HG03135 (cell line): ENCODE measurements at regions not wholly inside any gene's neighbourhood (a gene's known extent, or its start where the extent isn't known, plus 50 kb on each side); places are given as distances from the start of the nearest gene placed in this dataset.

Experiments used
- ATAC-seq: cut with Tn5 transposase; IDR thresholded peaks from one replicate; pipeline ENCODE4 v1.9.1; 2021; ENCODE audit warnings: mild to moderate bottlenecking, moderate library complexity; ENCODE audit not compliant: unreplicated experiment

GRCh38 chr7:124429923-124430322 is 335.7 kb downstream of the GPR37 start:
- no peak for ATAC-seq

- no peak for ATAC-seq
These were observed 336.8 kb downstream of the GPR37 start for GRCh38 chr7:124428781-124429180.

GRCh38 chr7:124426621-124427020 is 339.0 kb downstream of the GPR37 start:
- no peak for ATAC-seq

- no peak for ATAC-seq
These were observed 341.7 kb downstream of the GPR37 start for GRCh38 chr7:124423863-124424262.

- no peak for ATAC-seq
These were observed 343.5 kb downstream of the GPR37 start for GRCh38 chr7:124422081-124422480.

- ATAC-seq = no peak
These were observed 345.2 kb downstream of the GPR37 start for GRCh38 chr7:124420367-124420766.

GRCh38 chr7:124413029-124413428 is 352.6 kb downstream of the GPR37 start:
- ATAC-seq = no peak

GRCh38 chr7:124412531-124412930 is 353.1 kb downstream of the GPR37 start:
- no peak for ATAC-seq

GRCh38 chr7:124411796-124412195 is 353.8 kb downstream of the GPR37 start:
- ATAC-seq = no peak

- ATAC-seq = no peak
These were observed 362.0 kb downstream of the GPR37 start for GRCh38 chr7:124403587-124403986.

GRCh38 chr7:124403112-124403511 is 362.5 kb downstream of the GPR37 start:
- no peak for ATAC-seq

- ATAC-seq = no peak
These were observed 365.7 kb downstream of the GPR37 start for GRCh38 chr7:124399941-124400340.

GRCh38 chr7:124398937-124399552 is 366.2 kb upstream of the TMEM229A start:
- ATAC-seq = no peak

GRCh38 chr7:124397134-124397533 is 364.3 kb upstream of the TMEM229A start:
- ATAC-seq = no peak

GRCh38 chr7:124390301-124390700 is 357.4 kb upstream of the TMEM229A start:
- no peak for ATAC-seq

- ATAC-seq = no peak
These were observed 355.9 kb upstream of the TMEM229A start for GRCh38 chr7:124388751-124389150.

- no peak for ATAC-seq
These were observed 354.2 kb upstream of the TMEM229A start for GRCh38 chr7:124387056-124387455.

- no peak for ATAC-seq
These were observed 346.4 kb upstream of the TMEM229A start for GRCh38 chr7:124379296-124379695.

- ATAC-seq = no peak
These were observed 343.2 kb upstream of the TMEM229A start for GRCh38 chr7:124376111-124376510.

GRCh38 chr7:124375391-124375790 is 342.5 kb upstream of the TMEM229A start:
- no peak for ATAC-seq

- ATAC-seq = no peak
These were observed 336.4 kb upstream of the TMEM229A start for GRCh38 chr7:124369310-124369709.

- no peak for ATAC-seq
These were observed 333.3 kb upstream of the TMEM229A start for GRCh38 chr7:124366118-124366517.

- ATAC-seq = no peak
These were observed 331.4 kb upstream of the TMEM229A start for GRCh38 chr7:124364283-124364682.
